ENCODE measurements at regions not wholly inside any gene's neighbourhood (a gene's known extent, or its start where the extent isn't known, plus 50 kb on each side); places are given as distances from the start of the nearest gene placed in this dataset.

DNA sequence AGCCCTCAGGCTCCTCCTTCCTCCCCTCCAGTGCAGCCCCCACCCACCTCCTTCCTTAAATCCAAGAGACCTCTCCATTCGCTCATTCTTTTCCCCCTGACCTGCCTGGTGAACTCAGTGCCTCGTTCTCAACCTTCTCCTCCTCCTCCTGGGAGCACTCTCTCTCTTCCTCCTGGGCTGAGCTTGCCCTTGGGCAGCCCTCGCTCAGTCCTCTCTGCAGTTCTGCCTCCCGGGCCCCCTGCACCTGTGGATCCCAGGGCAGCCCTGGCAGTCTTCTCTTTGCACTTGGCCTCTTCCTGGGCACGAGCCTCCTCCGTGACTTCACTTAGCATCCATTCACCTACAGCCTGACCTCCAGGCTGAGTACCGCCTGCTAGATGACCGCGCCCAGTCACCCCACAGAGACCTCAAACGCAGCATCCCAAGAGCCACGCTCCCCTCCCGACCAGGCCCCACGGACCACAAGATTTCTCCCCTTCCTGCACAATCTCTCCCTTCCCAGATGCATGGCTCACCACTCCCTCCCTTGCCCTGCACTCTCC lies 58.9 kb upstream of the ID2 start:
- H3K27me3 ChIP-seq = no peaks in the 10 kb centered on the region
- H3K36me3 ChIP-seq = no peaks in the 10 kb centered on the region
- TF ChIP-seq, protein P1, sequence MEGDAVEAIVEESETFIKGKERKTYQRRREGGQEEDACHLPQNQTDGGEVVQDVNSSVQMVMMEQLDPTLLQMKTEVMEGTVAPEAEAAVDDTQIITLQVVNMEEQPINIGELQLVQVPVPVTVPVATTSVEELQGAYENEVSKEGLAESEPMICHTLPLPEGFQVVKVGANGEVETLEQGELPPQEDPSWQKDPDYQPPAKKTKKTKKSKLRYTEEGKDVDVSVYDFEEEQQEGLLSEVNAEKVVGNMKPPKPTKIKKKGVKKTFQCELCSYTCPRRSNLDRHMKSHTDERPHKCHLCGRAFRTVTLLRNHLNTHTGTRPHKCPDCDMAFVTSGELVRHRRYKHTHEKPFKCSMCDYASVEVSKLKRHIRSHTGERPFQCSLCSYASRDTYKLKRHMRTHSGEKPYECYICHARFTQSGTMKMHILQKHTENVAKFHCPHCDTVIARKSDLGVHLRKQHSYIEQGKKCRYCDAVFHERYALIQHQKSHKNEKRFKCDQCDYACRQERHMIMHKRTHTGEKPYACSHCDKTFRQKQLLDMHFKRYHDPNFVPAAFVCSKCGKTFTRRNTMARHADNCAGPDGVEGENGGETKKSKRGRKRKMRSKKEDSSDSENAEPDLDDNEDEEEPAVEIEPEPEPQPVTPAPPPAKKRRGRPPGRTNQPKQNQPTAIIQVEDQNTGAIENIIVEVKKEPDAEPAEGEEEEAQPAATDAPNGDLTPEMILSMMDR (IDR thresholded peaks at IDR 0.05) = no peak
- TF ChIP-seq POLR2A (IDR thresholded peaks at IDR 0.05; ENCODE audit: low read depth) (no peak), EP300 (IDR thresholded peaks at IDR 0.05) (no peak), POLR2AphosphoS5 (IDR thresholded peaks at IDR 0.05) (no peak)
- H3K4me1 ChIP-seq = no peaks in the 10 kb centered on the region
- WGBS = 80% methylated on average over 12 of the region's 13 CpGs
- intact Hi-C loops (cut with DNase I) = no loop called here
- no peak for DNase-seq (ENCODE audit: extremely low spot score)
- no peak overlapping the region for H3K27ac ChIP-seq (replicated peaks in 1 of 4)
- no peak overlapping the region for H3K4me3 ChIP-seq
- no peaks in the 10 kb centered on the region for H3K9me3 ChIP-seq

DNA sequence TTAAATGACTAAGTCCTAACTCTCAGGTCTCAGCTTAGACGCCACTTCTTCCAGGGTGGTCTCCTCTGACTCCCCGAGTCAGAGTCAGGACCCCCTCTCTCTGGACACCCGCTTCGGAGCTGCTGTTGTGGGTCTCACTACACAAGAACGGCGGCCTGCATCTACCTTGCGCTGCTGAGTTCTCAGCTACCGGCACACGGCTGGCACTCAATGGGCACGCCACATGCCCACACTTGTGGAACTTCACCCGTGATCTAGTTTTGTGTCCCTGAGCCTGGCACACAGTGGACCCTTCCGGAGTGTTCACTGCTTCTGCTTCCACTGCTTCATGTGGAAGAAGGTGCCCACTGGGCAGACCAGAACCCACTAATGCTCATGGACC lies 58.3 kb upstream of the ID2 start:
- no peak for DNase-seq (ENCODE audit: extremely low spot score)
- 80% methylated on average over 12 of the region's 12 CpGs for WGBS
- Histone ChIP-seq H3K27ac (replicated peaks in 1 of 4) (no peak overlapping the region), H3K27me3 (no peaks in the 10 kb centered on the region), H3K36me3 (no peaks in the 10 kb centered on the region), H3K4me1 (no peaks in the 10 kb centered on the region), H3K9me3 (no peaks in the 10 kb centered on the region), H3K4me3 (no peak overlapping the region)
- intact Hi-C loops (cut with DNase I) = no loop called here
- no peak for TF ChIP-seq POLR2AphosphoS5 (IDR thresholded peaks at IDR 0.05)
- TF ChIP-seq POLR2A (IDR thresholded peaks at IDR 0.05; ENCODE audit: low read depth) = no peak
- TF ChIP-seq, protein P1 (IDR thresholded peaks at IDR 0.05) = no peak
- no peak for TF ChIP-seq EP300 (IDR thresholded peaks at IDR 0.05)

DNA sequence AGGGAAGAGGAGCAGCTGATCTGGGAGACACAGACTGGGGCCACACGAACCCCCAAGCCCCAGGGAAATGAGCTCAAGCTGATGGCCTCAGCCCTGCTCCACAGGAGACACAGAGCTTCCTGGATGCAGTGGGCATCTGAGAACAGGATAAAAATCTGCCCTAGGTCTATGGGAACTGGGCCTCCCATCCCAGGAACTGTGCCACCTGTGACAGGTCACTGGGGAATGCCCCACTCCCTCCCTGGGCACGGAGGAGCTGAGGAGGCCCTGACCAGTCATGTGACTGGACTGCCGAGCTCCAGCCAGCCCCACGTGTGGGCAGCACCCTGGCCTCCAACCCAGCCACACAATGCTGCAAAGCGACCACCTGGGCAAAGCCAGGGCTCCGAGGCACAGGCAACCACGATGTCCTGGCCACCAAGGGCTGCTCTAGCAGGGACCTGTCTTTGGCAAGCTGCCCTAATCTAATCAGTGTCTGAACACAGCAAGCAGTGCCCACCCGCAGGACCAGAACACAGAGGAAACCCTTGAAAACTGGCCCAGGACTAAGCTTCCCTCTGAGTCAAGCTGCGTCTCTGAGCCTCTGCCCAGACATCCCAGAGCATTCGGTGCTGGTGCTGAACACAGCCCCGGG lies 57.8 kb upstream of the ID2 start:
- Histone ChIP-seq H3K27ac (replicated peaks in 1 of 4) (no peak overlapping the region), H3K27me3 (no peaks in the 10 kb centered on the region), H3K36me3 (no peaks in the 10 kb centered on the region), H3K9me3 (no peaks in the 10 kb centered on the region), H3K4me1 (no peaks in the 10 kb centered on the region), H3K4me3 (no peak overlapping the region)
- 85% methylated on average over 4 of the region's 11 CpGs for WGBS
- DNase-seq (ENCODE audit: extremely low spot score) = no peak
- TF ChIP-seq, protein P1 (IDR thresholded peaks at IDR 0.05) = no peak
- no peak for TF ChIP-seq POLR2A (IDR thresholded peaks at IDR 0.05; ENCODE audit: low read depth)
- no peak for TF ChIP-seq EP300 (IDR thresholded peaks at IDR 0.05)
- TF ChIP-seq POLR2AphosphoS5 (IDR thresholded peaks at IDR 0.05) = no peak
- intact Hi-C loops (cut with DNase I) = no loop called here

DNA sequence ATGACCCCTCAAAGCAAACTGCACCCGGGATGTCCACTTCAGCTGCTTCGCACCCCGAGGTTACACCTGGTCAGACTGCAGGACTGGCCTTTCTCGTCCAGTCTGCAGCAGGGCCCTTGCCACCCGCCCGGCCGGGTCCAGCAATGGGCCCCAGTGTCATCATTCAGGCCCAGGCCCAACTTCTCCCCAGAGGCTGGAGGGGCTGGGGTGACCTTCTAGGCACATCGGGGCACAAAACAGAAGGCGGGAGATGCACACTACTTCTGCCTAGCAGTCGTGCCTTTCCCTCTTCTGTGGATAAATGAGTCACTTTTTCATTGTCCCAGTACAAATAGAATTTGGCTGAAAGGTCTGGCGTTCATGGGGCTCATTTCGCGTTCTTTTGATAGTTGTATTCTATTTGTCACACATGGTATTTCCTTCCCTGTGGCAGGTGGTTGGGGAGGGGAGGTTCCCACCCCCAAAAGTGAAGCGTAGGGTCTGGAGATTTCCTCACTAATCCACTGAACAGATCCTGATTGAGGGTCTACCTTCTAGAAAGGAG lies 56.9 kb upstream of the ID2 start:
- Histone ChIP-seq H3K9me3 (no peaks in the 10 kb centered on the region), H3K27ac (replicated peaks in 1 of 4) (no peak overlapping the region), H3K4me1 (no peaks in the 10 kb centered on the region), H3K4me3 (no peak overlapping the region), H3K27me3 (no peaks in the 10 kb centered on the region), H3K36me3 (no peaks in the 10 kb centered on the region)
- TF ChIP-seq POLR2A (IDR thresholded peaks at IDR 0.05; ENCODE audit: low read depth) (no peak), POLR2AphosphoS5 (IDR thresholded peaks at IDR 0.05) (no peak), EP300 (IDR thresholded peaks at IDR 0.05) (no peak)
- TF ChIP-seq, protein P1 (IDR thresholded peaks at IDR 0.05) = no peak
- intact Hi-C loops (cut with DNase I) = no loop called here
- no peak for DNase-seq (ENCODE audit: extremely low spot score)
- 88% methylated on average over 14 of the region's 14 CpGs for WGBS

Measured in esophagus muscularis mucosa (tissue), 4 donors.